ENCODE measurements at regions not wholly inside any gene's neighbourhood (a gene's known extent, or its start where the extent isn't known, plus 50 kb on each side); places are given as distances from the start of the nearest gene placed in this dataset.

DNA sequence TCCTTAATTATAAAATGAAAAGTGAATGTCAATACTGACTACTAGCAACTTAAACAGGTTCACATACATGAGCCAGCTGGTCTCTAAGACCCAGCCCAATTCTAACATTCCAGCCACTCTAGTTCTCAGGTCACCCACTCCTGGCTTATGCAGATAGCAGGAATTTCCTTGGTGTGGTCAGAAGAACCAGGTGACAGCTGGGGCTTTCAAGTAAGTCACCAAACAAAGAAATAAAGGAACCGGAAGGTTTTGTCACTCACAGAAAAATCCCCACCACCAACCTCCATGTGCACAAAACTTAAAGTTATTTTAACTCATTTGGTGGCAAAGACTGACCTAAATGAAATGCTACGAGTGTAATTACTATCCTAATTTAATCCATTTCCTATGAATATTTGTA lies 129.6 kb upstream of the CDKN3 start:
- H3K18ac ChIP-seq (ENCODE audit: extremely low read depth, low read length) = no peak overlapping the region
- FAIRE-seq (peak; percentile 36), DNase-seq (ENCODE audit: low read depth in 1 of 2, low spot score in 2 of 2) (no peak)
- no peaks in the 10 kb centered on the region for H3K4me1 ChIP-seq (replicated peaks in 1 of 4; ENCODE audit: control insufficient read depth in 3 of 4, insufficient read depth in 4 of 4, low read length in 3 of 4)
- H2AK5ac ChIP-seq (ENCODE audit: low read depth, low read length) = no peak overlapping the region
- 95% methylated on average over 2 of the region's 2 CpGs; no CpG with 5 or more reads in 1 of the 2 experiments for WGBS, 2 experiments (ENCODE audit: extremely low coverage in 1 of 2, insufficient coverage in 1 of 2, insufficient read length in 1 of 2, insufficient replicate concordance in 2 of 2, low coverage in 1 of 2, low lambda C conversion rate in 2 of 2, missing lambda C conversion rate in 1 of 2)
- H3K4me3 ChIP-seq (ENCODE audit: extremely low read depth in 1 of 4, insufficient read depth in 2 of 4, low read depth in 3 of 4, low read length in 4 of 4) = no peak overlapping the region
- no peak overlapping the region for H4K91ac ChIP-seq (replicated peaks; ENCODE audit: insufficient read length, low read length)
- no peak for TF ChIP-seq SIX5 (IDR thresholded peaks at IDR 0.05; ENCODE audit: low read depth, low read length)
- no peak for TF ChIP-seq EP300 (IDR thresholded peaks at IDR 0.05; ENCODE audit: borderline replicate concordance in 1 of 2, low read depth in 2 of 2, low read length in 2 of 2)
- TF ChIP-seq KDM5A (IDR thresholded peaks at IDR 0.05; ENCODE audit: low read length) = no peak
- TF ChIP-seq PHF8 (conservative IDR thresholded peaks at IDR 0.05; ENCODE audit: low read depth, low read length) = no peak
- TF ChIP-seq YY1 (IDR thresholded peaks at IDR 0.05; ENCODE audit: low read depth, low read length) = no peak
- TF ChIP-seq TEAD4 (IDR thresholded peaks at IDR 0.05; ENCODE audit: low read depth, low read length) = no peak
- TF ChIP-seq SP2 (IDR thresholded peaks at IDR 0.05; ENCODE audit: low read length) = no peak
- no peak for TF ChIP-seq NRF1 (IDR thresholded peaks at IDR 0.05; ENCODE audit: low read depth, low read length)
- no peak for TF ChIP-seq CHD1 (IDR thresholded peaks at IDR 0.05; ENCODE audit: low read depth, low read length)
- TF ChIP-seq GABPA (IDR thresholded peaks at IDR 0.05; ENCODE audit: borderline replicate concordance, insufficient read depth, low read length) = no peak
- no peak for TF ChIP-seq SAP30 (IDR thresholded peaks at IDR 0.05; ENCODE audit: insufficient read depth, insufficient replicate concordance, low read length)
- H3K9me3 ChIP-seq (ENCODE audit: insufficient read depth in 2 of 2, low read depth in 1 of 2, low read length in 1 of 2) = no peaks in the 10 kb centered on the region
- H3K27ac ChIP-seq (ENCODE audit: low read depth, low read length) = no peak overlapping the region
- H2BK15ac ChIP-seq (ENCODE audit: low read length) = no peak overlapping the region
- H3K14ac ChIP-seq (ENCODE audit: insufficient read length) = no peak overlapping the region
- H3K9ac ChIP-seq (replicated peaks in 1 of 4; ENCODE audit: extremely low read depth in 1 of 4, low read depth in 3 of 4, low read length in 3 of 4) = no peak overlapping the region
- no peaks in the 10 kb centered on the region for H3K36me3 ChIP-seq (ENCODE audit: control insufficient read depth in 2 of 4, insufficient read depth in 4 of 4, low read length in 3 of 4)
- H4K8ac ChIP-seq (ENCODE audit: extremely low read depth, insufficient read depth, low read length) = no peak overlapping the region
- no peak overlapping the region for H2BK120ac ChIP-seq (replicated peaks; ENCODE audit: low read depth, low read length)
- H3K27me3 ChIP-seq (replicated peaks in 1 of 4; ENCODE audit: control insufficient read depth in 3 of 4, extremely low read depth in 1 of 4, insufficient read depth in 3 of 4, low read length in 3 of 4) = no peaks in the 10 kb centered on the region
- H2BK5ac ChIP-seq (ENCODE audit: low read depth, low read length) = no peak overlapping the region
- no peak overlapping the region for H4K5ac ChIP-seq (ENCODE audit: insufficient read length, low read depth, low read length)
- ChIA-PET POLR2A (ENCODE audit: partially characterized antibody) (no interaction called here), CTCF (ENCODE audit: partially characterized antibody) (interaction anchor here (0.6 to 2.3 kb wide), 2 partner anchors 62 to 716 kb away, joined by 3 to 6 read pairs; no protein-coding TSS in a partner anchor)
- H3K79me1 ChIP-seq (ENCODE audit: low read depth, low read length) = no peaks in the 10 kb centered on the region
- H2BK12ac ChIP-seq (ENCODE audit: low read depth, low read length) = no peak overlapping the region
- no peaks in the 10 kb centered on the region for H4K20me1 ChIP-seq (replicated peaks in 1 of 2; ENCODE audit: control insufficient read depth in 1 of 2, insufficient read depth in 2 of 2, low read length in 2 of 2)
- H3K4ac ChIP-seq (replicated peaks; ENCODE audit: insufficient read length, low read depth, low read length) = no peak overlapping the region
- no peak overlapping the region for H3K4me2 ChIP-seq (ENCODE audit: insufficient read depth in 1 of 2, low read depth in 2 of 2, low read length in 2 of 2)
- no peaks in the 10 kb centered on the region for H3K23me2 ChIP-seq (ENCODE audit: low read depth, low read length)
- no peak overlapping the region for H2AFZ ChIP-seq (ENCODE audit: low read length)
- H2BK20ac ChIP-seq (ENCODE audit: low read length) = no peak overlapping the region
- no peaks in the 10 kb centered on the region for H3K79me2 ChIP-seq (ENCODE audit: control insufficient read depth in 1 of 2, insufficient read depth in 2 of 2, low read length in 2 of 2)
- H3K56ac ChIP-seq (replicated peaks; ENCODE audit: insufficient read length, low read depth, low read length) = no peak overlapping the region
- no peak overlapping the region for H3K23ac ChIP-seq (ENCODE audit: insufficient read length)
